Activated gamma-delta T cell treated with Interleukin-2 at 50 U/mL for 16 hours (primary cell): ENCODE measurements at regions not wholly inside any gene's neighbourhood (a gene's known extent, or its start where the extent isn't known, plus 50 kb on each side); places are given as distances from the start of the nearest gene placed in this dataset.
"Not testable (repeated sequence)": the region's sequence is repeated elsewhere in the genome, so short reads cannot be mapped to it uniquely, and the experiment has no call there.

Source experiments
- DNase-seq: peaks from one replicate; pipeline ENCODE4 v3.0.0-alpha.2; 2020

DNA sequence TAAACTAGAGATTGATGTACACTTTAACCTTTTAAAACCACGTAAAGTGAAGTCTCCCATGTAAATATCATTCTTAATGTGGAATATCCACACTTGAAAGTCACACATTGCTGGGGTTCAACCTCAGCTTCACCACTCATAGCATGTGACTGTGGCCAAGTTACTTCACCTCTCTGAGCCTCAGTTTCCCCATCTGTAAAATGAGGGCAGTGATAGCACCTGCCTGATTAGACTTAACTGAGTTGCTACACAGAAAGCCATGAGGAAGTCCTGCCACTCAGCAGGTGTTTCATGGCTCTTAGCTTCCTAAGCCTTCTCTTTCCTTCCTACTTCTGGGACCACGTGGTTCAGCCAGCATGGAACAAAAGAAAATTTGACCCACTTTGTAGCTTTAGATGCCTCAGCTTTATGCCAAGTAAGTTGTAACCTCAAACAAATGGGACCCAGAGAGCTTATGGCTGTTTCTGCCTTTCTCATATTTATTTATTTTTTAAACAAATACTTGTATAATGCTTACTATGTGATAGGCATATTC, 277.3 kb upstream of the KLF3 start:
- no peak for DNase-seq

DNA sequence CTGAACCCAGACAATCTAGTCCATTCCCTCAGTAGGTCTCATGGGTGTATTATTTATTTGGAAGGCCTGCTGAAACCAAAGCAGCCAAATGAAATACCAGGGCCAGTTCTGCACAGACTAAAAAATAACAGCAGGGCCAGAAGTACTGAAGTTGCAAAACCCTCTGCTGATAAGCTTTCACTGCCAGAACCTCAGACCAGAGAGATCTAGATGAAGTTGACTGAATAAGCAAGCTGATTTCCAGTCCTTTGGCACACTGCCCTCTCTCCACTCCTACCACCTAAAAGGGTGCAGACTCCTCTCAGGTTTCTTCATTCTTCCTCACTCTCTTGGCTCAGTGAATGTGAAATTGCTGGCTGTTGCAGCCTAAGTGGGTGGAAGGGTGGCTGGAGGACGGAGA, 276.7 kb upstream of the KLF3 start:
- no peak for DNase-seq

DNA sequence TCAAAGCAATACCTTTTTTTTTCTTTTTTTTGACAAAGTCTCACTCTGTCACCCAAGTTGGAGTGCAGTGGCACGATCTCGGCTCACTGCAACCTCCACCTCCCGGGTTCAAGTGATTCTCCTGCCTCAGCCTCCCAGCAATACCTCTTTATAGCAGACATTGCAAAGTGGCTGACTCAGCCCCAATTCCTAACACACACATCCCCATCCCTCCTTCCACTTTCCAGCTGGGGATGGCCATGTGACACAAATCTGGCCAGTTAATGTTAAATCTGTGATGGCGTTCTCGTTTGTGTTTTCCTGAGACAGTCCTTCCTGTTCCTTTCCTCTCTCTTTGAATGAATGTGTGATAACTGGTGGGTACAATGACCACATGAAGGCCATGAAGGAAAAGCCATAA, 276.2 kb upstream of the KLF3 start:
- no peak for DNase-seq

DNA sequence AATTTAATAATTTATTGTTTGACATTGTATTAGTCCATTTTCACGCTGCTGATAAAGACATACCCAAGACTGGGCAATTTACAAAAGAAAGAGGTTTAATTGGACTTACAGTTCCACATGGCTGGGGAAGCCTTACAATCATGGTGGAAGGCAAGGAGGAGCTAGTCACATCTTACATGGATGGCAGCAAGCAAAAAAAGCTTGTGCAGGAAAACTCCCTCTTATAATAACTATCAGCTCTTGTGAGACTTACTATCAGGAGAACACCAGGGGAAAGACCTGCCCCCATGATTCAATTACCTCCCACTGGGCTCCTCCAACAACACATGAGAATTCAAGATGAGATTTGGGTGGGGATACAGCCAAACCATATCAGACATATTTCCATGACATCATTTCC, 275.1 kb upstream of the KLF3 start:
- DNase-seq: not testable (repeated sequence)

DNA sequence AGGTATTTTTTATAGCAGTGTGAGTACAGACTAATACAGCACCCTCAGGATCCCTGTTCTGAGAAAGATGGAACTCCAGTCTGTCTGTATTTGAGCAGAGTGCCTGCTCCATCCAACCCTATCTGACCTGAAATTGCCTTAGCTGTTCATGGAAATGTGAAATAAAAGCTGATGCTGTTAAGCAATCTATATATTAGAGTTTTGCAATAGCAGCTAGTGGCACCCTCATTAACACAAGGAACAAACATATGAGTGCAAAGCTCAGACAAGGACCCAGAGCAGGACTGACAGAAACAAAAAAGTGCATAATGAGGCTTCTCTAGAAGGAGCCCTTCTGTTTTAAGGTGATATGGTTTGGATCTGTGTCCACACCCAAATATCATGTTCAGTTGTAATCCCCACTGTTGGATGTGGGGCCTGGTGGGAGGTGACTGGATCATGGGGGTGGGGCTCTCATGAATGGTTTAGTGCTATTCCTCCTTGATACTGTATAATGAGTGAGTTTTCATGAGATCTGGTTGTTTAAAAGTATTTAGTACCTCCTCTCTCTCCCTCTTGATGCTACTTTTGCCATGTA, 272.9 kb upstream of the KLF3 start:
- no peak for DNase-seq

GRCh38 chr4:38392223-38392855, 271.7 kb upstream of the KLF3 start:
- no peak for DNase-seq

DNA sequence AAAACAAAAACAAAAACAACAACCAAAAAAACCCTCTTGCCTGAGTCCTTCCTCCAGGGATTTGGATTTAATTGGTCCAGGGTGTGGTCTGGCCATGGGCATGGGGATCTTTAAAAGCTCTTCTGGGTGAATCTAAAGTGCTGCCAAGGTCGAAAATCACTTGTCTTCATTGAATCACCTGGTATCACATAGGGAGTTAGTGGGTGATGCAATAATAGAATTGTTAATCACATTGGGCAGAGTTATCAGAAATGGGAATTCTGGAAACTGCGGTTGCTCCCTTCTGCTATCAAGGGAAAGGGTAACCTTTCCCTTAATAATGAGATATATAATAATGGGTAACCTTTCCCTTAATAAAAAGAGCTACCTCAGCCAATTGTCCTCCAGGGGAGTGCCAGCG, 267.9 kb upstream of the KLF3 start:
- no peak for DNase-seq

DNA sequence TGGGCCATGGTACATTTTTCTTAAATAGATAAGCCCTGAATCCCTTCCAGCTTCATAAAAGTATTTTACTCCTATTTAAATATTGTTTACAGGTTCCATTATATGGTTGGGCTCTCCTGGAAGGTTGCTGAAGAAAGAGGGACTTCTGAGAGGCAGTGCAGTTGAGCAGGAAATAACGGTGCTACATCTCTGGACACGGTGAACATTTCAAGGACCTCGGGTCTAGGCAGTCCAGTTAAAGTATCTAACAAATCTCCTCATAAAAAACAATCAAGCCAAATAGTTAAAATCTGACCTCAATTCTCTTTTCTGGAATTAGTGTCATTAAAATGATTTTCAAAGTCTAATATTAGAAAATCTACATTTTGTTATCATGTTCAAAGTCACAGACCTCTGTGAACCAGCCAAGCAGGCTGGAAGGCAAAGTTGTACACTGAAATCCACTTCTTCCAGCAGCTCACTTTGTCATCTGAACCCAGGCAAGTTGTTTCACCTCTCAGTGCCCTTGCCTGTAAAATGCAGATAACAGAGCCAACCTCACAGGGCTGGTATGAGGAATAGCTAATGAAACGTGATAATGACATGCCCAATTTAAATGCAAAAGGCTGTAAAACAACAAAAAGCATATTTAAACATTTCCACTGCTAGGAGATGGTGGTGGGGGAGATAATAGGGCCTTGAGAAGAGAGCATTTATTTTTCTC, 267.0 kb upstream of the KLF3 start:
- DNase-seq: no peak

- DNase-seq: no peak
Measured at GRCh38 chr4:38400946-38401345, 263.1 kb upstream of the KLF3 start.

- DNase-seq: no peak
Measured at GRCh38 chr4:38406243-38406642, 257.8 kb upstream of the KLF3 start.

- no peak for DNase-seq
Measured at GRCh38 chr4:38409852-38410251, 254.1 kb upstream of the KLF3 start.

DNA sequence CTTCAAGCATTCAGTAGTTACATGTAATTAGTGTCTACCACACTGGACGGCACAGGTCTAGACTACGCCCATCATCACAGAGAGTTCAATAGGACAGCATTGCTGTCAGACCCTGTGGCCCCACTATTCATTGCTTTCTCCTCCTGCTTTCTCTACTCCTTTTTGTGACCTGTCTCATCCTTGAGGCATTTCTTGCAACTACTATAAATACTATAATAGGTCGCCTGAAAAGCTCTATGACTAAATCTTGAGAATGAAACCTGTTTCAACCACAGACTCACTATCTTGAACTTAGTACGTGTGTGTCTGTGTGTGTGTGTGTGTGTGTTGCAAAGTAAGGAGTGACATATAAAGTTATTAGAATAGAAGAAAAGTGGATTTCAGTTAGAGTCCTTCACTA, 252.9 kb upstream of the KLF3 start:
- DNase-seq: no peak

DNA sequence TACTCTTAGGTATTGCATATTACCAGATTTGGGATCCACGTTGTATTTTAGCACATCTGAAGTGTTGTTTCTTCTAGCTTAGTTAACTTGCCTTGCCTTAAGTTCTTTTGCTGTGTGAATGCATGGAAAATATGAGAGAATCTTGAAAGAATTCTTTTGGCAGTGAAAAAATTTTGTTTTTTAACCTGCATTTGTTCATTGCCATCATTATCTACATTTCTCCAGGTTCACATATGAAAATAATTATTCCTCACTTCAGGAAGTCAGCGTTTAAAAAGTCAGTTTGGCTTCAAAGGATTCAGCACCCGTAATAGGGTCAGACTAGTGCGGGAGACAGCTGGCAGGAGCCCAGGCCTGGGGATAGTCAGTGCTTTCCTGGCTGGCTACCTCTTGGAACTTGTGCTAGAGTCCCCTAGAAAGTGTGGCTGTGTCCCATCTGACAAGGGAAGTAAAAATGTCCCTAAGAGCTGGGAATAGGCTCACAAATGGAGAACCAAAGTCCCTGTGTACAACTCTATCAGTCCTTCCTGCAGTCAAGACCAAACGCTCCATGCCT, 251.9 kb upstream of the KLF3 start:
- DNase-seq: no peak

- DNase-seq: no peak
Measured at GRCh38 chr4:38413524-38414341, 250.3 kb upstream of the KLF3 start.

DNA sequence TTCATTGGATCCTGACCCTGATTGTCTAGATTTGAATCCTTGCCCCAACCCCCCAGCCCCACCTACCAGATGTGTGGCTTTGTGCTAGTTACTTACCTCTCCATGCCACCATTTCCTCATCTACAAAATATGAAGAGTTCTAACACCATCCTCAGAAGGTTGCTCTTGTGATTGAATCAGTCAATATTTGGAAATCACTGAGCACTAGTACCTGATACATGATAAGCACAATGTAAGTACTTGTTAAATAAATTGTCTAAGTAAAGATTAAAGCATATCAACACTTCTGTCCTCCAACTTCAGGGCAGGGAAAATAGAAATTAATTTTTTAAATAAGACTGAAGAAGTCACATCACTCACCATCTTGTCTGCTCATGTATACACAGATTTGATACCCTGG, 249.6 kb upstream of the KLF3 start:
- no peak for DNase-seq

DNA sequence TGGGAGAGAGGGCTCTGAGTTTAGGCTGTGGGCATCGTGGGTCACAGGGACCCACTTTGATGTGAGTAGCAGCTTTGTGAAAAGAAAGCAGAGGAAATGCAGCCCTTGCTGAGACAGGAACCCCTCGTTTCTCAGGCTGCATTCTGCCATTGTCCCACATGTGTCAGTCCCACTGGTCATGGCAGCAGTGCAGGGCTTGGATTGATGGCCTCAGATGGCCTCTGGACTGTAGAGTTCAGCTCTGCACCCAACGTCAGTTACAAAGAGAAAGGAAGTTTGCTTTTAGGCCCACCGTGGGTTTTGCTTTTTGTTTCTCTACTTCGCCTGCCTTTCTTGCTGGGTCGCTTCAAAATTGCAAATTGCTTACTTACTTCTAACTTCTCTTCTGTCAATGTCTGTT, 248.3 kb upstream of the KLF3 start:
- DNase-seq: no peak

DNA sequence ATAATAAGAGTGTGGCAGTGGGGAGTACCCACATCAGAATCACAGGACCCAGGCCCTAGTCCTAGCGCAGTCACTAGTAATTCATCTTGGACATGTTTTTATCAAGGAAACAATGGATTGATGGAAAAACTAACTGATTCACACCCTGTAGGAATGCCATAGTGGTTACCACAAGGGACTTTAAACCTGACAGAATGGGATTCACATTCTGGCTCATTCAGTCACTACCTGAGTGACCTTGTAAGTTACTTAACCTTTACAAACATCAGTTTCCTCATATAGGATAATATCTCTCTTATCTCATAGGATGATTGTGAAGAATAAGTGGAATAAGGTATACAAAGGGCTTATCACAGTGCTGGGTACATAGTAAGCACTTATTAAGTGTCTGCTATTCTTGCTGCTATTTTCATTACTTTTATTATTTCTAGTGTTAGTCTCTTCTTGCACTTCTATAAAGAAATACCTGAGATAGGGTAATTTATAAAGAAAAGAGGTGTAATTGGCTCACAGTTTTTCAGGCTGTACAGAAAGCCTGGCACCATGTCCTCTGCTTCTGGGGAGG, 247.5 kb upstream of the KLF3 start:
- no peak for DNase-seq

- not testable (repeated sequence) for DNase-seq
Measured at GRCh38 chr4:38420254-38420653, 243.7 kb upstream of the KLF3 start.

GRCh38 chr4:38422850-38423249, 241.1 kb upstream of the KLF3 start:
- DNase-seq: no peak

DNA sequence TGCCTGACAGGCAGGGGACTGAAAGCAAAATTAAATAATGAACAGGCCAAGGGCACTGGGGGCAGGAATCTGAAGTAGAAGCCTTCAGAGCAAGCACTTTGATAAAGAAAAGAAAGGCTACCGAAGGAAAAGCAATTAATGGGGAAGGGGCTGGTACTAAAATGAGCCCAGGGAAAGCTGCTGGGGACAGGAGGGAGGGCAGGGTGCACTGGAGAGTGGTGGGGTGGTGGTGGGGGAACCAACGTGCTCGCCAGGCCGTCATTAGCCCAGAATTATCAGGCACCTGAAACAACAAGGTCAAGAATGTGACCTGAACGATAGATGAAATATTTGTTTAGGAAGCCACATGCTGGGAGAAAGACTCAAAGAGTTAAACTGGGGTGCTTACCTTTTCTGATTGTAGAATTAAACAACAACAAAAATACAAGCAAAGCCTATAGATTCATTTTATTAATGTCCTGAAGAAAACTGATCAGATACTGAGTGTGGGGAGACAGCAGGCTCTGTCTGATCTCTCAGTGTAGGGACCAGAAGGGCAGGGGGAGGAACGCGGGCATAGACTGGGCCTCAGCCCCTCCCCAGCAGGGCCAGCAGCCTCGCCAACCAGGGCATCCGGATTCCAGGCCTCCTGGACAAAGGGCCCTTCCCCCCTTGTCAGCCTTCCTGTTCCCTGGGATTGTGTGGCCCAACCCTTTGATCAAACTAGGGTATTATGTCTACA, 239.7 kb upstream of the KLF3 start:
- DNase-seq: no peak

DNA sequence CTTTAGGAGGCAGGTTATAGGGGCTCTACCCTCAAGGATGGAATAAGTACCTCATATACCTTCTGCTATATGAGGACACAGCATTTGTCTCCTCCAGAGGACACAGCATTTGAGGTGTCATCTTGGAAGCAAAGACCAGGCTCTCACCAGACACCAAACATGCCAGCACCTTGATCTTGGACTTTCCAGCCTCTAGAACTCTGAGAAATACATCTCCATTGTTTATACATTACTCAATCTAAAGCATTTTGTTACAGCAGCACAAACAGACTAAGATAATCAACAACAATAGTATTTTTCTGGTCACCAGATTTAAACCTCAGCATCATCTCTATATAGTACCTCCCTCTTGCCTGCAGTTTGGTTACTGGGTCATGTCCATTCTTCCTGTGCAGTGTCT, 237.5 kb upstream of the KLF3 start:
- no peak for DNase-seq

DNA sequence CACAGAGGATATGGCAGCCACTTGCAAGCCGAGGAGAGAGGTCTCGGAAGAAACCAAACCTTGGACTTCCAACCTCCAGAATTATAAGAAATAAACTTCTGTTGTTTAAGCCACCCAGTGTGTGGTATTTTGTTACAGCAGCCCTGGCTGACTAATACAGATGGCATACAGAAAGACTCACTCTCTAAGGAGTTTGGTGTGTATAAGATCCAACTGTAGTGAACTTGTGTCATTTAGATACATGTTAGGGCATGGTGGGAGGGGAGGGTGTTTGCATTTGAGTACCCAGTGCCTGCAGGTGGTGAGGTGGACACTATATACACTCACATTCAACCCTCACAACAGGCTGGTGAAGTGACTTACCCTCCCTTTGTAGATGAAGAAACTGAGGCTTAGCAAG, 233.2 kb upstream of the KLF3 start:
- no peak for DNase-seq
